ENCODE measurements at regions not wholly inside any gene's neighbourhood (a gene's known extent, or its start where the extent isn't known, plus 50 kb on each side); places are given as distances from the start of the nearest gene placed in this dataset.

- 80% methylated on average over 3 of the region's 8 CpGs; no CpG with 5 or more reads in 1 of the 2 experiments for WGBS, 2 experiments (ENCODE audit: extremely low coverage in 2 of 2, insufficient read length in 1 of 2)
- intact Hi-C loops (cut with micrococcal nuclease) = no loop called here
- in situ Hi-C loops (cut with MboI; ENCODE audit: low sequenced_read_pairs) = no loop called here
- DNase-seq (no peak), ATAC-seq (ENCODE audit: low read depth) (no peak)
- Histone ChIP-seq H4K91ac (ENCODE audit: insufficient read depth, low read depth, low read length) (no peak overlapping the region), H3K9ac (ENCODE audit: low read depth, low read length) (no peak overlapping the region), H3K27me3 (ENCODE audit: control insufficient read depth, insufficient read depth, low read length) (no peaks in the 10 kb centered on the region), H2BK120ac (ENCODE audit: low read depth, low read length) (no peak overlapping the region), H3K4me3 (ENCODE audit: insufficient read depth, low read depth, low read length) (no peak overlapping the region), H4K5ac (ENCODE audit: low read depth, low read length) (no peak overlapping the region), H3K9me3 (ENCODE audit: control insufficient read depth, insufficient read depth, low read length) (peaks cover 27% of the 10 kb centered on the region), H3K79me1 (ENCODE audit: low read depth in 1 of 2, low read length in 2 of 2) (no peaks in the 10 kb centered on the region), H2BK15ac (ENCODE audit: low read depth, low read length) (no peak overlapping the region), H3K36me3 (ENCODE audit: control insufficient read depth, insufficient read depth, low read length) (no peaks in the 10 kb centered on the region), H4K20me1 (ENCODE audit: insufficient read depth, low read length) (no peaks in the 10 kb centered on the region), H3K4me2 (ENCODE audit: low read depth, low read length) (no peak overlapping the region), H3K4me1 (ENCODE audit: control insufficient read depth, insufficient read depth, low read length) (no peaks in the 10 kb centered on the region), H3K14ac (replicated peaks; ENCODE audit: low read depth, low read length) (no peak overlapping the region), H3K56ac (ENCODE audit: extremely low read depth, insufficient read depth, low read length) (no peak overlapping the region), H3K27ac (ENCODE audit: insufficient read depth, low read length) (no peak overlapping the region), H3K23ac (ENCODE audit: low read depth, low read length) (no peak overlapping the region), H4K8ac (ENCODE audit: low read depth in 2 of 2, low read length in 2 of 2) (no peak overlapping the region), H3K9me1 (ENCODE audit: insufficient read depth, low read length) (no peaks in the 10 kb centered on the region), H3K18ac (ENCODE audit: low read depth, low read length) (no peak overlapping the region), H2AK9ac (replicated peaks; ENCODE audit: low read depth, low read length, poor library complexity) (no peak overlapping the region), H2AK5ac (ENCODE audit: low read depth, low read length) (no peak overlapping the region), H2BK5ac (ENCODE audit: low read depth, low read length, poor library complexity, severe bottlenecking) (no peak overlapping the region), H3K4ac (ENCODE audit: low read depth, low read length) (no peak overlapping the region), H2AFZ (replicated peaks; ENCODE audit: low read length, poor library complexity) (no peak overlapping the region), H2BK20ac (ENCODE audit: low read depth, low read length) (no peak overlapping the region)
- ChIA-PET CTCF (no interaction called here), POLR2A (ENCODE audit: unreplicated experiment) (no interaction called here)
- TF ChIP-seq RFX5 (IDR thresholded peaks at IDR 0.05; ENCODE audit: low read depth, low read length) = no peak
- TF ChIP-seq NFE2L2 (IDR thresholded peaks at IDR 0.05; ENCODE audit: low read depth, low read length) = no peak
- no peak for TF ChIP-seq CHD1 (IDR thresholded peaks at IDR 0.05; ENCODE audit: low read depth, low read length)
- TF ChIP-seq RAD21 (IDR thresholded peaks at IDR 0.05; ENCODE audit: low read length) = no peak
- TF ChIP-seq CEBPB (IDR thresholded peaks at IDR 0.05; ENCODE audit: low read depth, low read length) = no peak
- TF ChIP-seq USF2 (IDR thresholded peaks at IDR 0.05; ENCODE audit: low read depth, low read length) = no peak
- TF ChIP-seq MXI1 (IDR thresholded peaks at IDR 0.05; ENCODE audit: borderline replicate concordance, low read depth, low read length) = no peak
- TF ChIP-seq FOS (IDR thresholded peaks at IDR 0.05; ENCODE audit: low read depth, low read length) = no peak
- TF ChIP-seq BHLHE40 (IDR thresholded peaks at IDR 0.05; ENCODE audit: low read depth, low read length) = no peak
- no TSS peak for BruUV-seq (replicated peaks)
- dilution Hi-C loops (cut with HindIII; ENCODE audit: low sequenced_read_pairs, unreplicated experiment) = no loop called here
Observed at GRCh38 chr7:21142081-21142480, 285.8 kb upstream of the SP4 start.
